Endothelial cell of umbilical vein (primary cell): ENCODE measurements at regions not wholly inside any gene's neighbourhood (a gene's known extent, or its start where the extent isn't known, plus 50 kb on each side); places are given as distances from the start of the nearest gene placed in this dataset.

Experiments used
- BruUV-seq: library from RNA; stranded (reverse); fragments of 400-500 nt; replicated peaks from 2 replicates; lab custom pipeline; 2021; lab: Mats Ljungman, UMichigan
- CTCF ChIA-PET: fragments of 300-600, 350-600 bp; sonication (Branson Sonifier 250); formaldehyde crosslinking; loops from one replicate; lab custom pipeline; 2021; ENCODE audit warnings: antibody characterized with exemption, inconsistent platforms; lab: Charles Lee
- POLR2A ChIA-PET: fragments of 300-600, 350-600 bp; sonication (Branson Sonifier 250); formaldehyde crosslinking; loops from one replicate; lab custom pipeline; 2021; ENCODE audit warnings: antibody characterized with exemption, inconsistent platforms; lab: Charles Lee
- DNase-seq: peaks from one replicate; pipeline ENCODE4 v3.0.0-alpha.2; 2011; ENCODE audit warnings: low read depth, low spot score
- FAIRE-seq: peaks from 2 replicates; lab custom pipeline; 2011; peaks lifted over from hg19 to GRCh38; lab: Jason Lieb, UNC
- H2AFZ ChIP-seq: 2 replicates; pipeline ENCODE4 v1.6.0; 2012; ENCODE audit warnings: low read depth, low read length, control low read depth, inconsistent platforms
- H3K27ac ChIP-seq: 2 replicates; pipeline ENCODE4 v1.5.1; 2011; ENCODE audit warnings: low read depth, mild to moderate bottlenecking, control low read depth, low read length, moderate library complexity; ENCODE audit not compliant: insufficient read depth
- H3K27me3 ChIP-seq, 2 experiments: 2 replicates each; pipeline versions ENCODE4 v1.6.0 to v1.6.1; 2011; ENCODE audit warnings: low read length in 2 of 2, mixed read lengths in 1 of 2; ENCODE audit not compliant: control insufficient read depth in 2 of 2, insufficient read depth in 2 of 2
- H3K36me3 ChIP-seq, 2 experiments: 2 replicates in 1 of 2; 3 replicates in 1 of 2; pipeline ENCODE4 v1.5.1; 2011; ENCODE audit warnings: low read length in 2 of 2, mild to moderate bottlenecking in 1 of 2, moderate library complexity in 1 of 2; ENCODE audit not compliant: control insufficient read depth in 2 of 2, insufficient read depth in 2 of 2; ENCODE audit errors: extremely low read depth in 1 of 2
- H3K4me1 ChIP-seq: 3 replicates; pipeline ENCODE4 v1.5.1; 2011; ENCODE audit warnings: mild to moderate bottlenecking, low read length; ENCODE audit not compliant: control insufficient read depth, insufficient read depth; ENCODE audit errors: extremely low read depth
- H3K4me2 ChIP-seq: 2 replicates; pipeline ENCODE4 v1.6.1; 2011; ENCODE audit warnings: low read length, control low read depth, mixed read lengths; ENCODE audit not compliant: insufficient read depth
- H3K4me3 ChIP-seq, 3 experiments: fragments of 200-600 bp in 1 of 3; sonication (generic), shearing (Covaris generic) in 1 of 3; replicated peaks in 1 of 3; 2 replicates each; pipeline ENCODE4 v1.5.1; 2011 to 2016; ENCODE audit warnings: control low read depth in 3 of 3, low read length in 3 of 3, mild to moderate bottlenecking in 2 of 3, inconsistent platforms in 1 of 3, low read depth in 1 of 3, moderate library complexity in 1 of 3; ENCODE audit not compliant: insufficient read depth in 1 of 3
- H3K79me2 ChIP-seq: 2 replicates; pipeline ENCODE4 v1.6.0; 2012; ENCODE audit warnings: low read length, inconsistent platforms; ENCODE audit not compliant: control insufficient read depth, insufficient read depth
- H3K9ac ChIP-seq: replicated peaks from 2 replicates; pipeline ENCODE3; 2011; ENCODE audit warnings: low read length, control low read depth; ENCODE audit not compliant: insufficient read depth; ENCODE audit errors: extremely low read depth
- H3K9me1 ChIP-seq: replicated peaks from 3 replicates; pipeline ENCODE4 v1.6.0; 2011; ENCODE audit warnings: mild to moderate bottlenecking, low read length; ENCODE audit not compliant: control insufficient read depth, insufficient read depth; ENCODE audit errors: extremely low read depth
- H3K9me3 ChIP-seq: replicated peaks from 2 replicates; pipeline ENCODE4 v1.5.1; 2012; ENCODE audit warnings: low read length, inconsistent platforms; ENCODE audit not compliant: control insufficient read depth, insufficient read depth
- H4K20me1 ChIP-seq: replicated peaks from 2 replicates; pipeline ENCODE3; 2011; ENCODE audit warnings: mild to moderate bottlenecking, low read length; ENCODE audit not compliant: control insufficient read depth, insufficient read depth; ENCODE audit errors: extremely low read depth
- EZH2 ChIP-seq: IDR thresholded peaks from 2 replicates; pipeline ENCODE4 v1.6.1; 2012; ENCODE audit warnings: borderline replicate concordance, low read depth, mild to moderate bottlenecking, moderate library complexity, low read length, inconsistent platforms; ENCODE audit not compliant: severe bottlenecking
- FOS ChIP-seq: IDR thresholded peaks from 2 replicates; pipeline ENCODE4 v1.6.1; 2011; ENCODE audit warnings: mild to moderate bottlenecking, low read length, moderate library complexity, borderline replicate concordance; ENCODE audit not compliant: insufficient read depth
- GATA2 ChIP-seq: IDR thresholded peaks from 2 replicates; pipeline ENCODE4 v1.7.0; 2011; ENCODE audit warnings: low read depth, mild to moderate bottlenecking, moderate library complexity, mixed read lengths, low read length; ENCODE audit not compliant: insufficient read length, insufficient read depth
- JUN ChIP-seq: IDR thresholded peaks from 2 replicates; pipeline ENCODE4 v1.6.1; 2011; ENCODE audit warnings: borderline replicate concordance, low read depth; ENCODE audit not compliant: insufficient read length, insufficient read depth
- MYC ChIP-seq: IDR thresholded peaks from one replicate; pipeline ENCODE4 v1.6.1; 2011; ENCODE audit warnings: mild to moderate bottlenecking, low read depth, low read length
- POLR2A ChIP-seq: IDR thresholded peaks from 2 replicates; pipeline ENCODE4 v1.6.1; 2012; ENCODE audit warnings: low read depth, mild to moderate bottlenecking, control low read depth, low read length
- POLR2AphosphoS5 ChIP-seq: IDR thresholded peaks from 2 replicates; pipeline ENCODE4 v1.6.1; 2012; ENCODE audit warnings: low read depth, mild to moderate bottlenecking, control low read depth, low read length, moderate library complexity; ENCODE audit not compliant: insufficient read depth
- dilution Hi-C: fragments of 300-500 bp; cut with MboI; formaldehyde crosslinking; loops from one replicate; pipeline ENCODE4 v1.15.0; 2019; ENCODE audit warnings: low sequenced_read_pairs; ENCODE audit not compliant: extremely low pct_ligation_motif_present
- intact Hi-C: fragments of 100-400 bp; cut with micrococcal nuclease; formaldehyde crosslinking; loops from one replicate; pipeline ENCODE4 v1.10.0; 2022
- TF ChIP-seq, protein P1 (sequence below), 2 donors: IDR thresholded peaks; 1 replicate in 1 of 2; 2 replicates in 1 of 2; pipeline ENCODE4 v1.5.1; 2011; ENCODE audit warnings: low read length in 2 of 2, mild to moderate bottlenecking in 2 of 2, moderate library complexity in 2 of 2, control low read depth in 1 of 2, inconsistent platforms in 1 of 2, low read depth in 1 of 2; ENCODE audit not compliant: insufficient read depth in 1 of 2; ENCODE audit errors: extremely low read depth in 1 of 2
- TF ChIP-seq, protein P2 (sequence below): IDR thresholded peaks from 2 replicates; pipeline ENCODE4 v1.6.1; 2011; ENCODE audit not compliant: insufficient read depth, insufficient read length

DNA sequence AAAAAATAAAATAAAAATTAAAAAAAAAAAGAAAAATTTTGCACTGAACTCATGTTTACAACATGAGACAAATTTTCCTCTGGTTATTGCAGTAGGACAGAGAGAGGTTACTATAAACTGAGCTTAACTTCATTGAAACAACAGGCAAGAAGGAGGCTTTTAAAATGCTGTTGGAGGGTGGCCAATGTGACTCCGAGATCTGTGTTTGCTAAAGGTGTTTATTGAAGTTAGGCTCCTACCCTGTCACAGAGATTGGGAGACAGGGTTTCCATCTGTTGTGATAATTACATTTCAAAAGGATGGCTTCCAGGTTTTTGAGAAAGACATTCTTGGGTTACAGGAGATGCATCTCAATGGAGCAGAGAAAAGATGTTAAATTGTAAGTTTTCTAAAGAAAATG lies 370.5 kb upstream of the HS3ST1 start:
- peaks cover 12% of the 10 kb centered on the region for H3K4me1 ChIP-seq
- no peaks in the 10 kb centered on the region for H3K9me1 ChIP-seq
- ChIA-PET POLR2A (no interaction called here), CTCF (no interaction called here)
- no peak overlapping the region for H2AFZ ChIP-seq
- H3K27me3 ChIP-seq, result no peaks in the 10 kb centered on the region
- no peak overlapping the region for H3K9ac ChIP-seq
- H3K79me2 ChIP-seq, result no peaks in the 10 kb centered on the region
- no peak overlapping the region for H3K4me2 ChIP-seq
- FAIRE-seq, result no peak
- DNase-seq, result no peak
- dilution Hi-C loops (no loop called here), intact Hi-C loops (no loop called here)
- H3K27ac ChIP-seq, result no peak overlapping the region
- H3K4me3 ChIP-seq, result no peak overlapping the region
- no peaks in the 10 kb centered on the region for H3K9me3 ChIP-seq
- TF ChIP-seq MYC (no peak), POLR2AphosphoS5 (no peak), JUN (no peak), POLR2A (no peak), FOS (no peak), EZH2 (no peak), GATA2 (no peak)
- TF ChIP-seq, protein P1, sequence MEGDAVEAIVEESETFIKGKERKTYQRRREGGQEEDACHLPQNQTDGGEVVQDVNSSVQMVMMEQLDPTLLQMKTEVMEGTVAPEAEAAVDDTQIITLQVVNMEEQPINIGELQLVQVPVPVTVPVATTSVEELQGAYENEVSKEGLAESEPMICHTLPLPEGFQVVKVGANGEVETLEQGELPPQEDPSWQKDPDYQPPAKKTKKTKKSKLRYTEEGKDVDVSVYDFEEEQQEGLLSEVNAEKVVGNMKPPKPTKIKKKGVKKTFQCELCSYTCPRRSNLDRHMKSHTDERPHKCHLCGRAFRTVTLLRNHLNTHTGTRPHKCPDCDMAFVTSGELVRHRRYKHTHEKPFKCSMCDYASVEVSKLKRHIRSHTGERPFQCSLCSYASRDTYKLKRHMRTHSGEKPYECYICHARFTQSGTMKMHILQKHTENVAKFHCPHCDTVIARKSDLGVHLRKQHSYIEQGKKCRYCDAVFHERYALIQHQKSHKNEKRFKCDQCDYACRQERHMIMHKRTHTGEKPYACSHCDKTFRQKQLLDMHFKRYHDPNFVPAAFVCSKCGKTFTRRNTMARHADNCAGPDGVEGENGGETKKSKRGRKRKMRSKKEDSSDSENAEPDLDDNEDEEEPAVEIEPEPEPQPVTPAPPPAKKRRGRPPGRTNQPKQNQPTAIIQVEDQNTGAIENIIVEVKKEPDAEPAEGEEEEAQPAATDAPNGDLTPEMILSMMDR (IDR thresholded peaks at IDR 0.05; ENCODE audit: extremely low read depth in 1 of 2, insufficient read depth in 1 of 2, low read depth in 1 of 2, low read length in 2 of 2), result no peak
- TF ChIP-seq, protein P2, sequence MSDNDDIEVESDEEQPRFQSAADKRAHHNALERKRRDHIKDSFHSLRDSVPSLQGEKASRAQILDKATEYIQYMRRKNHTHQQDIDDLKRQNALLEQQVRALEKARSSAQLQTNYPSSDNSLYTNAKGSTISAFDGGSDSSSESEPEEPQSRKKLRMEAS, result no peak
- BruUV-seq, result no TSS peak
- no peaks in the 10 kb centered on the region for H3K36me3 ChIP-seq
- H4K20me1 ChIP-seq, result no peaks in the 10 kb centered on the region
